H1 (cell line): ENCODE measurements at regions not wholly inside any gene's neighbourhood (a gene's known extent, or its start where the extent isn't known, plus 50 kb on each side); places are given as distances from the start of the nearest gene placed in this dataset.

Experiments used
- CTCF ChIA-PET: fragments of 300-600 bp; sonication (Branson Sonifier 250); formaldehyde crosslinking; loops from one replicate; lab custom pipeline; 2021; ENCODE audit not compliant: partially characterized antibody; lab: Charles Lee
- POLR2A ChIA-PET: fragments of 300-600 bp; sonication (Branson Sonifier 250); formaldehyde crosslinking; loops from one replicate; lab custom pipeline; 2021; ENCODE audit warnings: inconsistent platforms; ENCODE audit not compliant: partially characterized antibody; lab: Charles Lee
- DNase-seq, 2 experiments: peaks; one replicate each; pipeline versions ENCODE4 v3.0.0 to v3.0.0-alpha.2; 2010 to 2022; ENCODE audit warnings: low spot score in 2 of 2, low read depth in 1 of 2, mixed read lengths in 1 of 2
- FAIRE-seq: peaks from 2 replicates; lab custom pipeline; 2011; peaks lifted over from hg19 to GRCh38; lab: Jason Lieb, UNC
- H2AFZ ChIP-seq: 2 replicates; pipeline ENCODE4 v1.8.1; 2012; ENCODE audit warnings: low read length, inconsistent platforms
- H2AK5ac ChIP-seq: 2 replicates; pipeline ENCODE4 v1.6.1; 2013; ENCODE audit warnings: low read depth, low read length
- H2BK120ac ChIP-seq: replicated peaks from 2 replicates; pipeline ENCODE3; 2013; ENCODE audit warnings: low read depth, low read length, inconsistent platforms
- H2BK12ac ChIP-seq: 2 replicates; pipeline ENCODE4 v1.6.1; 2013; ENCODE audit warnings: low read depth, low read length
- H2BK15ac ChIP-seq: 2 replicates; pipeline ENCODE4 v1.6.1; 2013; ENCODE audit warnings: low read length
- H2BK20ac ChIP-seq: 2 replicates; pipeline ENCODE4 v1.6.1; 2013; ENCODE audit warnings: low read length
- H2BK5ac ChIP-seq: 2 replicates; pipeline ENCODE4 v1.6.1; 2013; ENCODE audit warnings: low read depth, low read length
- H3K14ac ChIP-seq: 2 replicates; pipeline ENCODE4 v1.6.1; 2013; ENCODE audit warnings: inconsistent platforms; ENCODE audit not compliant: insufficient read length
- H3K18ac ChIP-seq: 2 replicates; pipeline ENCODE4 v1.6.1; 2013; ENCODE audit warnings: low read length; ENCODE audit errors: extremely low read depth
- H3K23ac ChIP-seq: 2 replicates; pipeline ENCODE4 v1.6.1; 2013; ENCODE audit warnings: inconsistent platforms; ENCODE audit not compliant: insufficient read length
- H3K23me2 ChIP-seq: 2 replicates; pipeline ENCODE4 v1.6.1; 2013; ENCODE audit warnings: low read depth, low read length
- H3K27ac ChIP-seq: 2 replicates; pipeline ENCODE4 v1.6.1; 2011; ENCODE audit warnings: low read depth, low read length, inconsistent platforms
- H3K27me3 ChIP-seq, 4 experiments: replicated peaks in 1 of 4; 1 replicate in 1 of 4; 2 replicates in 3 of 4; pipeline versions ENCODE4 v1.6.1 to v1.8.1; 2011 to 2013; ENCODE audit warnings: low read length in 3 of 4, mild to moderate bottlenecking in 3 of 4, inconsistent platforms in 2 of 4, mixed read lengths in 2 of 4, moderate library complexity in 1 of 4; ENCODE audit not compliant: control insufficient read depth in 3 of 4, insufficient read depth in 3 of 4; ENCODE audit errors: extremely low read depth in 1 of 4
- H3K36me3 ChIP-seq, 4 experiments: 2 replicates each; pipeline versions ENCODE4 v1.6.1 to v1.8.1; 2011 to 2013; ENCODE audit warnings: mild to moderate bottlenecking in 4 of 4, low read length in 3 of 4, moderate library complexity in 2 of 4, control low read depth in 1 of 4, inconsistent platforms in 1 of 4; ENCODE audit not compliant: insufficient read depth in 4 of 4, control insufficient read depth in 2 of 4
- H3K4ac ChIP-seq: replicated peaks from 2 replicates; pipeline ENCODE3; 2013; ENCODE audit warnings: low read length, low read depth, mixed read lengths, inconsistent platforms; ENCODE audit not compliant: insufficient read length
- H3K4me1 ChIP-seq, 4 experiments: replicated peaks in 1 of 4; 1 replicate in 1 of 4; 2 replicates in 3 of 4; pipeline versions ENCODE4 v1.6.1 to v1.8.1; 2011 to 2013; ENCODE audit warnings: low read length in 3 of 4, inconsistent platforms in 2 of 4, mixed read lengths in 1 of 4; ENCODE audit not compliant: insufficient read depth in 4 of 4, control insufficient read depth in 3 of 4
- H3K4me2 ChIP-seq, 2 experiments: 2 replicates each; pipeline versions ENCODE4 v1.6.1 to v1.8.1; 2011 to 2013; ENCODE audit warnings: low read depth in 2 of 2, low read length in 2 of 2, control low read depth in 1 of 2, inconsistent platforms in 1 of 2, mild to moderate bottlenecking in 1 of 2; ENCODE audit not compliant: insufficient read depth in 1 of 2
- H3K4me3 ChIP-seq, 4 experiments: fragments of 200-600, 300-600 bp in 1 of 4; sonication (generic), shearing (Covaris generic), sonication (Bioruptor Twin) in 1 of 4; 2 replicates each; pipeline versions ENCODE4 v1.5.1 to v1.8.1; 2011 to 2016; ENCODE audit warnings: low read length in 4 of 4, low read depth in 3 of 4, control low read depth in 2 of 4, inconsistent platforms in 2 of 4, mild to moderate bottlenecking in 2 of 4, mixed read lengths in 1 of 4, moderate library complexity in 1 of 4; ENCODE audit not compliant: insufficient read depth in 2 of 4; ENCODE audit errors: extremely low read depth in 1 of 4
- H3K56ac ChIP-seq: replicated peaks from 2 replicates; pipeline ENCODE3; 2013; ENCODE audit warnings: low read depth, mild to moderate bottlenecking, mixed read lengths, low read length, inconsistent platforms; ENCODE audit not compliant: insufficient read length
- H3K79me1 ChIP-seq: 2 replicates; pipeline ENCODE4 v1.6.1; 2013; ENCODE audit warnings: low read depth, low read length, control low read depth
- H3K79me2 ChIP-seq, 2 experiments: 2 replicates each; pipeline versions ENCODE4 v1.6.1 to v1.8.1; 2012 to 2013; ENCODE audit warnings: low read length in 2 of 2, mild to moderate bottlenecking in 2 of 2, inconsistent platforms in 1 of 2; ENCODE audit not compliant: insufficient read depth in 2 of 2, control insufficient read depth in 1 of 2
- H3K9ac ChIP-seq, 4 experiments: replicated peaks in 1 of 4; 1 replicate in 1 of 4; 2 replicates in 3 of 4; pipeline versions ENCODE4 v1.6.1 to v1.8.1; 2011 to 2013; ENCODE audit warnings: low read depth in 3 of 4, low read length in 3 of 4, control low read depth in 2 of 4, mild to moderate bottlenecking in 2 of 4, moderate library complexity in 2 of 4, inconsistent platforms in 1 of 4; ENCODE audit errors: extremely low read depth in 1 of 4
- H3K9me3 ChIP-seq, 2 experiments: 2 replicates each; pipeline versions ENCODE4 v1.6.1 to v1.8.1; 2012 to 2013; ENCODE audit warnings: mild to moderate bottlenecking in 2 of 2, moderate library complexity in 2 of 2, control low read depth in 1 of 2, inconsistent platforms in 1 of 2, low read depth in 1 of 2, low read length in 1 of 2, mixed read lengths in 1 of 2; ENCODE audit not compliant: insufficient read depth in 2 of 2
- H4K20me1 ChIP-seq, 2 experiments: replicated peaks in 1 of 2; 2 replicates each; pipeline versions ENCODE3 to v1.8.1; 2011 to 2013; ENCODE audit warnings: inconsistent platforms in 2 of 2, low read length in 2 of 2, mild to moderate bottlenecking in 1 of 2; ENCODE audit not compliant: insufficient read depth in 2 of 2, control insufficient read depth in 1 of 2
- H4K5ac ChIP-seq: 2 replicates; pipeline ENCODE4 v1.6.1; 2013; ENCODE audit warnings: low read length, low read depth, mixed read lengths, inconsistent platforms; ENCODE audit not compliant: insufficient read length
- H4K8ac ChIP-seq: 2 replicates; pipeline ENCODE4 v1.8.0; 2013; ENCODE audit warnings: mild to moderate bottlenecking, moderate library complexity, low read length, inconsistent platforms; ENCODE audit not compliant: insufficient read depth; ENCODE audit errors: extremely low read depth
- H4K91ac ChIP-seq: replicated peaks from 2 replicates; pipeline ENCODE3; 2013; ENCODE audit warnings: low read length, mixed read lengths, inconsistent platforms; ENCODE audit not compliant: insufficient read length
- ASH2L ChIP-seq: fragments of 200-600, 300-600 bp; sonication (generic); IDR thresholded peaks from one replicate; pipeline ENCODE4 v1.7.1; 2017; ENCODE audit warnings: low read length
- ATF3 ChIP-seq: IDR thresholded peaks from 2 replicates; pipeline ENCODE4 v1.6.1; 2011; ENCODE audit warnings: low read depth, mild to moderate bottlenecking, low read length; ENCODE audit not compliant: insufficient read depth
- BACH1 ChIP-seq: IDR thresholded peaks from 2 replicates; pipeline ENCODE4 v1.6.1; 2012; ENCODE audit warnings: low read length, improper control_type of control experiment
- CBX5 ChIP-seq: fragments of 300-800, 300-1000 bp; sonication (generic); IDR thresholded peaks from 2 replicates; pipeline ENCODE4 v1.7.1; 2016; ENCODE audit warnings: antibody characterized with exemption, low read length, low read depth
- CHD1 ChIP-seq: IDR thresholded peaks from 2 replicates; pipeline ENCODE4 v1.6.1; 2012; ENCODE audit warnings: low read depth, low read length, improper control_type of control experiment
- EZH2 ChIP-seq: fragments of 200-600 bp; sonication (generic); IDR thresholded peaks from 2 replicates; pipeline ENCODE4 v1.7.1; 2012; ENCODE audit warnings: low read depth, mild to moderate bottlenecking, moderate library complexity, low read length, inconsistent platforms; ENCODE audit not compliant: severe bottlenecking
- NANOG ChIP-seq: IDR thresholded peaks from 2 replicates; pipeline ENCODE4 v1.6.1; 2011; ENCODE audit warnings: low read length, low read depth, mild to moderate bottlenecking, inconsistent platforms; ENCODE audit not compliant: insufficient read depth, poor library complexity, severe bottlenecking
- PHF8 ChIP-seq: fragments of 200-600 bp; sonication (generic); conservative IDR thresholded peaks from 2 replicates; pipeline ENCODE4 v1.7.1; 2012; ENCODE audit warnings: low read depth, mild to moderate bottlenecking, inconsistent platforms, low read length, moderate library complexity
- POLR2A ChIP-seq, 2 experiments: IDR thresholded peaks; 1 replicate in 1 of 2; 2 replicates in 1 of 2; pipeline ENCODE4 v1.6.1; 2011; ENCODE audit warnings: low read depth in 2 of 2, low read length in 2 of 2, mild to moderate bottlenecking in 2 of 2; ENCODE audit errors: control extremely low read depth in 1 of 2
- RAD21 ChIP-seq, 2 experiments: IDR thresholded peaks in 1 of 2; conservative IDR thresholded peaks in 1 of 2; 2 replicates each; pipeline ENCODE4 v1.6.1; 2011; ENCODE audit warnings: low read depth in 2 of 2, low read length in 2 of 2, improper control_type of control experiment in 1 of 2, inconsistent platforms in 1 of 2, mild to moderate bottlenecking in 1 of 2, moderate library complexity in 1 of 2
- SAP30 ChIP-seq: fragments of 300-600 bp; sonication (generic); IDR thresholded peaks from 2 replicates; pipeline ENCODE4 v1.7.1; 2012; ENCODE audit warnings: low read length, moderate library complexity, mild to moderate bottlenecking, inconsistent platforms; ENCODE audit not compliant: insufficient read depth, insufficient replicate concordance
- SIN3A ChIP-seq, 2 experiments: IDR thresholded peaks in 1 of 2; conservative IDR thresholded peaks in 1 of 2; 2 replicates each; pipeline ENCODE4 v1.6.1; 2011 to 2012; ENCODE audit warnings: low read length in 2 of 2, improper control_type of control experiment in 1 of 2, low read depth in 1 of 2, mild to moderate bottlenecking in 1 of 2
- SP4 ChIP-seq: IDR thresholded peaks from 2 replicates; pipeline ENCODE4 v1.6.1; 2012; ENCODE audit warnings: low read length, inconsistent platforms
- TEAD4 ChIP-seq: IDR thresholded peaks from 2 replicates; pipeline ENCODE4 v1.6.1; 2012; ENCODE audit warnings: low read depth, low read length, inconsistent platforms, mixed read lengths
- WGBS, 2 experiments: shearing (Covaris generic) in 1 of 2; methylation state at CpG; one replicate each; pipeline versions ENCODE4 v1.1.6 to v1.1.7; 2013 to 2015; ENCODE audit warnings: low lambda C conversion rate in 2 of 2, mixed read lengths in 2 of 2, inconsistent platforms in 1 of 2, low coverage in 1 of 2, missing lambda C conversion rate in 1 of 2; ENCODE audit not compliant: insufficient replicate concordance in 2 of 2, insufficient coverage in 1 of 2, insufficient read length in 1 of 2; ENCODE audit errors: extremely low coverage in 1 of 2, missing lambda C conversion rate in 1 of 2; 5-methylcytosine and 5-hydroxymethylcytosine counted together

GRCh38 chr2:156691014-156691413 lies 254.8 kb downstream of the GPD2 start:
- H3K79me2 ChIP-seq, result no peaks in the 10 kb centered on the region
- H3K27ac ChIP-seq, result no peak overlapping the region
- H3K23ac ChIP-seq, result no peak overlapping the region
- TF ChIP-seq SP4, result no peak
- TF ChIP-seq ASH2L, result no peak
- no peak for TF ChIP-seq BACH1
- no peak for TF ChIP-seq NANOG
- no peak for TF ChIP-seq SIN3A (conservative IDR thresholded peaks at IDR 0.05 in 1 of 2, IDR thresholded peaks at IDR 0.05 in 1 of 2; ENCODE audit: low read depth in 1 of 2, low read length in 2 of 2)
- no peak for TF ChIP-seq POLR2A (IDR thresholded peaks at IDR 0.05; ENCODE audit: control extremely low read depth in 1 of 2, low read depth in 2 of 2, low read length in 2 of 2)
- no peak for TF ChIP-seq EZH2
- TF ChIP-seq CBX5, result no peak
- no peak for TF ChIP-seq ATF3
- no peak for TF ChIP-seq RAD21 (IDR thresholded peaks at IDR 0.05 in 1 of 2, conservative IDR thresholded peaks at IDR 0.05 in 1 of 2; ENCODE audit: low read depth in 2 of 2, low read length in 2 of 2)
- no peak for TF ChIP-seq CHD1
- TF ChIP-seq TEAD4, result no peak
- TF ChIP-seq PHF8, result no peak
- TF ChIP-seq SAP30, result no peak
- DNase-seq (no peak), FAIRE-seq (no peak)
- H2AK5ac ChIP-seq, result no peak overlapping the region
- no peak overlapping the region for H2BK12ac ChIP-seq
- H3K4ac ChIP-seq, result no peak overlapping the region
- no peak overlapping the region for H4K5ac ChIP-seq
- no peaks in the 10 kb centered on the region for H3K9me3 ChIP-seq
- H4K8ac ChIP-seq, result no peak overlapping the region
- no peak overlapping the region for H2BK5ac ChIP-seq
- no peaks in the 10 kb centered on the region for H4K20me1 ChIP-seq
- no peaks in the 10 kb centered on the region for H3K36me3 ChIP-seq
- no peaks in the 10 kb centered on the region for H3K27me3 ChIP-seq
- H3K23me2 ChIP-seq, result no peaks in the 10 kb centered on the region
- H3K79me1 ChIP-seq, result no peaks in the 10 kb centered on the region
- ChIA-PET CTCF (no interaction called here), POLR2A (no interaction called here)
- no peak overlapping the region for H2BK120ac ChIP-seq
- no peak overlapping the region for H3K4me2 ChIP-seq
- H3K9ac ChIP-seq, result no peak overlapping the region
- H3K18ac ChIP-seq, result no peak overlapping the region
- H2BK15ac ChIP-seq, result no peak overlapping the region
- H3K4me1 ChIP-seq, result no peaks in the 10 kb centered on the region
- H2AFZ ChIP-seq, result no peak overlapping the region
- no peak overlapping the region for H3K14ac ChIP-seq
- no peak overlapping the region for H3K56ac ChIP-seq
- no peak overlapping the region for H4K91ac ChIP-seq
- no peak overlapping the region for H2BK20ac ChIP-seq
- no peak overlapping the region for H3K4me3 ChIP-seq
- 91% methylated on average over 1 of the region's 1 CpG; no CpG with 5 or more reads in 1 of the 2 experiments for WGBS, 2 experiments
